Astrocyte of the cerebellum (primary cell): ENCODE measurements at regions not wholly inside any gene's neighbourhood (a gene's known extent, or its start where the extent isn't known, plus 50 kb on each side); places are given as distances from the start of the nearest gene placed in this dataset.

Experiments used
- DNase-seq: peaks from one replicate; pipeline ENCODE4 v3.0.0-alpha.2; 2011; ENCODE audit warnings: low read depth
- H3K4me3 ChIP-seq: 2 replicates; pipeline ENCODE4 v1.5.1; 2011; ENCODE audit warnings: mild to moderate bottlenecking, low read depth, low read length, moderate library complexity
- CTCF ChIP-seq: IDR thresholded peaks from 2 replicates; pipeline ENCODE4 v1.5.1; 2012; ENCODE audit warnings: low read length, low read depth, moderate library complexity, mild to moderate bottlenecking; ENCODE audit errors: missing control alignments
- in situ Hi-C: cut with HindIII; loops from 2 replicates; pipeline ENCODE4 v1.10.0; 2017; ENCODE audit warnings: low sequenced_read_pairs

DNA sequence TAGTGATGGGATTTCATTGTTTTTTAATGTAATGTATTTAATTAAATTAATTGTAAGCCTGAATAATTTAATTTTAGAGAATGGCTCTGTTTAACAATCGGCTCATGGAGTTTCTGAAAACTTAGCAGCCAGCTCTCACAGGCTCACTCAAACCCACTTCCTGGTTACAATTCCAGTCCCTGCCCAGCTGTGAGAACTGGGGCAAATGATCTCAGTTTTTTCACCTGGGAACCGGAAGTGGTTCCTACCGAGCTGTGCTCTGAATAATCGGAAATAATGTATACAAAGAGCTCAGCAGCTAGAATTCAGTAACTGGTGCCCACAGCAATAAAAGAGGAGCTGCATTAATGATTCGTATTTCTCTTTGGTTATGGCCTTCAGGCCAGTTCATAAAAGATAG, 244.3 kb upstream of the MCTP2 start:
- in situ Hi-C loops = no loop called here
- H3K4me3 ChIP-seq = no peak overlapping the region
- no peak for TF ChIP-seq CTCF
- no peak for DNase-seq

DNA sequence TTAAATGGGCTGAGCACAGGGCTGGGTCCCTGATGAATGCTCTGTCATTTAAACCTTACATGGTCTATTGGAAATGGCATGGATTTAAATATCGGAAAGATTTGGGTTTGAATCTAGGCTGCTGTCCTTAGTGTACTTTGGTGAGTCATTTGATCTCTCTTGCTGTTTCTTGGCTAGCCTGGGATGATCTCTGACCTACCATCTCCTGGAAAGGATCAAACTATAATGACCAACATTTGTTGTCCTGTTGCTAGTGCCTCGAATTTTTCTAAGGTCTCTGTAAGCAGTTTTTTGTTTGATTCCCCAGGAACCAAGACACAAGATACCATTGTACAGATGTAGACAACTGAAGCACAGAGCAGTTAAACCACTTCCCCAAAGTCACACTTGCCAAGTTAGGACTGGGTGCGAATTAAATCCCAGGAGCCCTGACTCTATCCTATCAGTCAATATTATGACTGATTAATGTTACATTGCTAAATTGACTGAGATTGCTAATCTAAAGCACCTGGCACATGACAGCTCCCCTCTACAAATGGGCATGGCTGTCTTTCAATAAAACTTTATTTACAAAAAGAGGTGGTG, 244.9 kb upstream of the MCTP2 start:
- in situ Hi-C loops = no loop called here
- no peak for TF ChIP-seq CTCF

GRCh38 chr15:93985925-93986324, 245.4 kb upstream of the MCTP2 start:
- H3K4me3 ChIP-seq = no peak overlapping the region
- in situ Hi-C loops = no loop called here
- no peak for TF ChIP-seq CTCF
- DNase-seq = no peak

More for the DNA sequence above, 244.9 kb upstream of the MCTP2 start:
- no peak for DNase-seq
- no peak overlapping the region for H3K4me3 ChIP-seq

DNA sequence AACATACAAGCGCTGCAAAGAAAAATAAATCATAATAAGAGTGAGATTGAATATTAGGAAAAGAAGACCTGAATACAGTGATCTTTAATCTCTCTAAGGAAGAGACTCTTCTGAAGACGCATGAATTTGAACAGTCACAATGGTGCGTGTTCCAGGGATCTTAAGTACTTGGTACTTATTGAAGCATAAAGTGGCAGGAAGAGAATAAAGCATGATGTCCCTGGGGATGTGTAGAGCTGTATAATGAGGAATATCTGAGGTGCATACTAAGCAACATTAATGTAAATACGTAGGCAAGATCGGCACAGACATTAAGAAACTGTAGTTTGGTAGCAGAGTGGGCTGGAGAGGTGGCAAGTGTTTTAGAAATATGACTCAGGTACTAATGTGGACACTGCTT, 246.2 kb upstream of the MCTP2 start:
- no peak overlapping the region for H3K4me3 ChIP-seq
- no peak for TF ChIP-seq CTCF
- in situ Hi-C loops = no loop called here
- DNase-seq = no peak

- no peak for DNase-seq
- no peak for TF ChIP-seq CTCF
- in situ Hi-C loops = no loop called here
Measured at GRCh38 chr15:93983526-93983925, 247.8 kb upstream of the MCTP2 start.

DNA sequence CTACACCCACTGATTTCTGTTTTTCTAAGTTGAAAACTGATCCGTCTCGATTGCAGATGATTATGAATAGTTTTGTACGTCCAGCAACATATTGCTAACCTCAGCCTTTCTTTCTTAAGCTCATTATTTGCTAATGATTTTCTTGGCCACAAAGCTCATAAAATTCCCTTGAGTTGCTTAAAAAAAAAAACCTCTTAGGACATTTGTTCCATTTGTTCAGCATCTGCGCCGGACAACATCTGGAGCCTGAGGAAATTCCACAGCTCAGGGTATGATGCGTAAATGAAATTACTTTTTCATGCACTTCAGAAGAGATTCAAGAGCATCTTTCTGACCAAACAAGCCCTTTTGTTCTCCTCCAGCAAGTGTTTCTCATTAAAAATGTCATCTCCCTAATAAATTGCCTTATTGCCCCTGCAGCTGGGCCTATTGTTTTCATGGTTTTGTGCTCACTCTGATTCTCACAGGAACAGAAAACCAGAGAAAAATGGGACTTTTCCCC, 249.1 kb upstream of the MCTP2 start:
- no peak overlapping the region for H3K4me3 ChIP-seq
- DNase-seq = no peak
- in situ Hi-C loops = no loop called here
- no peak for TF ChIP-seq CTCF

More at GRCh38 chr15:93983526-93983925, 247.8 kb upstream of the MCTP2 start:
- no peak overlapping the region for H3K4me3 ChIP-seq
